HepG2 (cell line): ENCODE measurements at regions not wholly inside any gene's neighbourhood (a gene's known extent, or its start where the extent isn't known, plus 50 kb on each side); places are given as distances from the start of the nearest gene placed in this dataset.

Experiments used
- ELF1 ChIP-seq: sonication (generic); formaldehyde crosslinking; IDR thresholded peaks from 2 replicates; pipeline ENCODE4 v1.4.0; 2020; ENCODE audit warnings: missing genetic modification reagents
- ESRRA ChIP-seq: sonication (generic); formaldehyde crosslinking; IDR thresholded peaks from 2 replicates; pipeline ENCODE4 v1.5.1; 2020; ENCODE audit warnings: mild to moderate bottlenecking, low read depth, missing genetic modification reagents
- MYC ChIP-seq: sonication (generic); formaldehyde crosslinking; IDR thresholded peaks from 2 replicates; pipeline ENCODE4 v1.9.0; 2021; ENCODE audit warnings: missing genetic modification reagents, borderline replicate concordance
- SP140L ChIP-seq: sonication (generic); formaldehyde crosslinking; IDR thresholded peaks from 2 replicates; pipeline ENCODE4 v1.4.0; 2020; ENCODE audit warnings: missing genetic modification reagents, borderline replicate concordance
- ZIK1 ChIP-seq: sonication (generic); formaldehyde crosslinking; IDR thresholded peaks from 2 replicates; pipeline ENCODE4 v1.5.0; 2020; ENCODE audit warnings: mild to moderate bottlenecking, low read depth, missing genetic modification reagents, borderline replicate concordance
- ZKSCAN1 ChIP-seq: fragments of 150-350 bp; IDR thresholded peaks from 2 replicates; pipeline ENCODE4 v1.6.1; 2014; ENCODE audit warnings: low read length
- ZNF260 ChIP-seq: sonication (generic); formaldehyde crosslinking; IDR thresholded peaks from 2 replicates; pipeline ENCODE4 v1.4.0; 2020; ENCODE audit warnings: missing genetic modification reagents, low read depth, mild to moderate bottlenecking, borderline replicate concordance
- ZNF34 ChIP-seq: sonication (generic); formaldehyde crosslinking; IDR thresholded peaks from 2 replicates; pipeline ENCODE4 v1.4.0; 2020; ENCODE audit warnings: mild to moderate bottlenecking, missing genetic modification reagents, borderline replicate concordance
- ZNF670 ChIP-seq: sonication (generic); formaldehyde crosslinking; IDR thresholded peaks from 2 replicates; pipeline ENCODE4 v1.8.0; 2022; ENCODE audit warnings: mild to moderate bottlenecking, missing genetic modification reagents, borderline replicate concordance
- TF ChIP-seq, protein P1 (sequence below): sonication (generic); formaldehyde crosslinking; IDR thresholded peaks from 2 replicates; pipeline ENCODE4 v1.5.0; 2020; ENCODE audit warnings: mild to moderate bottlenecking, missing genetic modification reagents, moderate library complexity
- TF ChIP-seq, protein P2 (sequence below): sonication (generic); formaldehyde crosslinking; IDR thresholded peaks from 2 replicates; pipeline ENCODE4 v1.5.0; 2020; ENCODE audit warnings: missing genetic modification reagents, mild to moderate bottlenecking, borderline replicate concordance

DNA sequence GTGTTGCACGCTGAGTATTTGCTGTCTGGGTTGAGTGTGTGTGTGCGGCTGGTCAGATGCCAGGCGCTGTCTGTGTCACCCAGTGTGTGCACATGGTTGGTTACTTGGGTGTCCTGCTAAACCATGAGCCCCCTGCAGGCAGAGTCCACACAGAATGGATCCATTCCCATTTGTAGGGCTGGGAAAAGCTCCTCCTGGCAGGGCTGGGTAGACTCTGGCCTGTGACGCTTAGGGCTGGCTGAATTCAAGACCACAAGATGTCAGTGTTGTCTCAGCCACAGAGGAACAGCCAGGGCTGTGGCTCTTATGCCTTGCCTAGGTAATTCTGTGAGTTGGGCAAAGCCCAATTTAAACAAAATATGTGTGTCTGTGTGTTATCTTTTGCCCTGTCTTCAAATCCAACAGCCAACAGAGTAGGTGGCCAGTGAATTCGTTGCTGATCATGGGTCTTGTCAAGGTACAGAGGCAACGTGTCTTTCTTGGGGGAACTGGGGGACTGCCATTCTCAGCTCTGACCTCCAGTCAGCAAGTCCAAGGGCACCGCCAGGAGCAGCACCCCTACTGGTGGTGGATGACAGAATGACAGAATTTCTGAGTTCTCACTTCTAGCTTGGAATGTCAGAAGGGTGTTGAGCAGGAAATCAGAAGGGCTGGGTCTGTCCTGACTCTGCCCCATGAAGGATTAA, 285.1 kb downstream of the CCSER2 start:
- TF ChIP-seq, protein P1, sequence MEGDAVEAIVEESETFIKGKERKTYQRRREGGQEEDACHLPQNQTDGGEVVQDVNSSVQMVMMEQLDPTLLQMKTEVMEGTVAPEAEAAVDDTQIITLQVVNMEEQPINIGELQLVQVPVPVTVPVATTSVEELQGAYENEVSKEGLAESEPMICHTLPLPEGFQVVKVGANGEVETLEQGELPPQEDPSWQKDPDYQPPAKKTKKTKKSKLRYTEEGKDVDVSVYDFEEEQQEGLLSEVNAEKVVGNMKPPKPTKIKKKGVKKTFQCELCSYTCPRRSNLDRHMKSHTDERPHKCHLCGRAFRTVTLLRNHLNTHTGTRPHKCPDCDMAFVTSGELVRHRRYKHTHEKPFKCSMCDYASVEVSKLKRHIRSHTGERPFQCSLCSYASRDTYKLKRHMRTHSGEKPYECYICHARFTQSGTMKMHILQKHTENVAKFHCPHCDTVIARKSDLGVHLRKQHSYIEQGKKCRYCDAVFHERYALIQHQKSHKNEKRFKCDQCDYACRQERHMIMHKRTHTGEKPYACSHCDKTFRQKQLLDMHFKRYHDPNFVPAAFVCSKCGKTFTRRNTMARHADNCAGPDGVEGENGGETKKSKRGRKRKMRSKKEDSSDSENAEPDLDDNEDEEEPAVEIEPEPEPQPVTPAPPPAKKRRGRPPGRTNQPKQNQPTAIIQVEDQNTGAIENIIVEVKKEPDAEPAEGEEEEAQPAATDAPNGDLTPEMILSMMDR, result peak; percentile 87
- TF ChIP-seq ELF1 (CRISPR knock-in tag) (no peak), ZKSCAN1 (no peak), ZNF260 (no peak), ESRRA (CRISPR knock-in tag) (peak; percentile 83; the same call in 1 of the 2 replicates), ZIK1 (CRISPR knock-in tag) (no peak), MYC (CRISPR knock-in tag) (no peak), ZNF34 (no peak), SP140L (CRISPR knock-in tag) (no peak), ZNF670 (no peak)
- TF ChIP-seq, protein P2, sequence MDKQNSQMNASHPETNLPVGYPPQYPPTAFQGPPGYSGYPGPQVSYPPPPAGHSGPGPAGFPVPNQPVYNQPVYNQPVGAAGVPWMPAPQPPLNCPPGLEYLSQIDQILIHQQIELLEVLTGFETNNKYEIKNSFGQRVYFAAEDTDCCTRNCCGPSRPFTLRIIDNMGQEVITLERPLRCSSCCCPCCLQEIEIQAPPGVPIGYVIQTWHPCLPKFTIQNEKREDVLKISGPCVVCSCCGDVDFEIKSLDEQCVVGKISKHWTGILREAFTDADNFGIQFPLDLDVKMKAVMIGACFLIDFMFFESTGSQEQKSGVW (CRISPR knock-in tag), result no peak
